AG08396 (cell line): ENCODE measurements at regions not wholly inside any gene's neighbourhood (a gene's known extent, or its start where the extent isn't known, plus 50 kb on each side); places are given as distances from the start of the nearest gene placed in this dataset.
"Not testable (repeated sequence)": the region's sequence is repeated elsewhere in the genome, so short reads cannot be mapped to it uniquely, and the experiment has no call there.

Source experiments
- DNase-seq: peaks from one replicate; pipeline ENCODE4 v3.0.0; 2012; ENCODE audit warnings: low spot score, mixed read lengths

DNA sequence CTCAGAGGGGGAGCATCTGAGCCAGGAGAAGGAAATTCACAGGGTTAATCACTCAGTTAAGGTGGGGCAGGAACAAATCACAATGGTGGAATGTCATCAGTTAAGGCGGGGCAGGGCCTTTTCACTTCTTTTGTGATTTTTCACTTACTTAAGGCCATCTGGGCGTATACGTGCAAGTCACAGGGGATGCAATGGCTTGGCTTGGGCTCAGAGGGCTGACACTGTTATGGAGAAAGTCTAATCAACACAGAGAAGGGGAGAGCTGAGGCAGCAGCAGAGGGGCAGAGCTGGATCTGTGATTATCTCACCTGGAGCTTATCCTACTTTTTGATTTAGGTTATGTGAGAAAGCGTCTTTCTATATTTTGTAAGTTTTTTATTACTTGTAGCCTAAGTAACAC, 350.1 kb downstream of the NSUN3 start:
- DNase-seq, result not testable (repeated sequence)

DNA sequence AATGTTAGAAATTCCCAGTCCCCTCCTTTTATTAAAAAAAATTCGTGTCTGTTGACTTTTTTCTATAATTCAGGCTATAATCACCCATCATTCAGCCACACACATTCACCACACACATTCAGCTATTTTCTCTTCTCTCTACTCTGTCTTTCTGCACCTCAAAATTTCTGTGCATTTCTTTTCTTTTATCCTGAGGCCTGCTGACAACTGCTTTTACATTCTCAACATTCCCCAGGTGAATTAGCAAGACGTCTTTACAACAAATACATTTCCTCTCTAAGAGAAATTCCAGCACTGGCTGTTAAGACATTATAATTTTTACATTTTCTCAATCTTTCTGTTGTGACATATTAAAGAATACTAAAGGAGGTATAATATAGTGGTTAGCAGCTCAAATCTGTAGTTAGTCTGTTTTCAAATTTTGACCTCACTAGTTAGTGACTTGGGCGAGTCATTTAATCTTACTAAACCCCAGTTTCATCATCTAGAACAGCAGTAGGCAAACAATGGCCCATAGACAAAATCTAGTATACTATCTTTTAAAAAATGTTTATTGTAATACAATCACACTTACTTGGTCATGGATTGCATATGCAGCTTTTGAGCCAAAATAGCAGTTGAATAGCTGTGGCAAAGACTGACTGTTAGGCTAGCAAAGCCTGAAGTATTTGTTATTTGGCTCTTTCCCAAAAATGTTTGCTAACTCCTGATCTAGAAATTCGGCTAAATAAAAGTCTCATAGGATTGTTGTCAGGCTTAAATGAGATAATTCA, 350.7 kb downstream of the NSUN3 start:
- DNase-seq, result peak; percentile 23

DNA sequence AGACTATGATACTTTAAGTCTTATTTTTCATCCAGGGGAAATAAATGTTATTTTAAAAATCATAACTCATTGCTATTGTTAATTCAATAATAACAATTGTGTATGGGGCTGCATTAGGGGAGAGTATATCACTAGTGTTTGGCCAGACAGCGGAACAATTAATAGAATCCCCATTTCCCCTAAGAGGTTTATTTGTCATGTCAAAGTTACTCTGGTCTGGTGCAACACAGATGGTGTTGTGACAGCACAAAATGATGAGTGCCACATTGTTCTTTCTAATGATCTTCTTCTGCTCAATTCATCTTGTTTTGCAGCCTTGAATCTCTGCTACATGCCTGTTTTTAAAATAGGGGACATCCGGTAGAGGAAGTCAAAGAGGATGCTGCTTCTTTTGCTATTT, 351.6 kb downstream of the NSUN3 start:
- no peak for DNase-seq

DNA sequence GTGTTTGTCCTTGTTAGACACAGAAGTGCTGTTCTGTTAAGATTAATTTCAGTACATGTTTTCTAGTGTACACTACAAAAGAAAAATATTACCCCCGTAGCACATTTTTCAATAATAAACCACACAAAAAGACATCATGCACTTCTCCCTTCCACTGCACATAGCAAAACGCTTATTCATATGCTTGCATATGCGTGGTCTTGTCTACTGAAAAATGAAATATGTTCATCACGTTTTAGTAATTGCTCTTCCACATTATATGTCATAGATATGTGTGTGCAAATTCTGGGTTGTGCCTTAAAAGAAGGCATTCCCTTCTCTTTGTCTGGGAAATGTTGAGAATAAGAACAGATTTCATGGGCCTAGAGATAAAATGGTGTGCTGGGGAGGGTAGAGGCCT, 353.9 kb downstream of the NSUN3 start:
- no peak for DNase-seq

DNA sequence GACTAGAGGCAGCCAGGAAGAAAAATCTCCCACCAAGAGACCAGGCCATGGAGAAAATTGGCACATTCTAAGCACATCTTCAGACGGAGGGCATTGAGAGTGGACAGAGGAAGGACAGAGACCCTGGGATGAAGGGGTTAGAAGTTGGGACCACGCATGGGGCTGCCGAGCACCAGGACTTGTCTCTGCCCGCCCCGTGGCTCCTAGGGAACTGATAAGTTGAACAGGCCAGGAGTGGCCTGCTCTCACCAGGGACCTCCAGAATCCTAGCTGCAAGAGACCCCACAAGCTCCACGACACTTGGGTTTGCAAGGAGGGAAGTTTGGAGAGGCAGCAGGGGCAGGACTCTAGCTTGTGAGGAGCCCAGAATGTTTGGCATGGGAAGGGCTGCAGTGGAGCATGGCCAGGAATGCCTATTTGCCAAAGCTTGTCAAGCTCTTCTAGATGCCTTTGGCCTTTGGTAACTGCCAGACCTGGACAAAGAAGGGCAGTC, 355.1 kb downstream of the NSUN3 start:
- DNase-seq, result no peak

DNA sequence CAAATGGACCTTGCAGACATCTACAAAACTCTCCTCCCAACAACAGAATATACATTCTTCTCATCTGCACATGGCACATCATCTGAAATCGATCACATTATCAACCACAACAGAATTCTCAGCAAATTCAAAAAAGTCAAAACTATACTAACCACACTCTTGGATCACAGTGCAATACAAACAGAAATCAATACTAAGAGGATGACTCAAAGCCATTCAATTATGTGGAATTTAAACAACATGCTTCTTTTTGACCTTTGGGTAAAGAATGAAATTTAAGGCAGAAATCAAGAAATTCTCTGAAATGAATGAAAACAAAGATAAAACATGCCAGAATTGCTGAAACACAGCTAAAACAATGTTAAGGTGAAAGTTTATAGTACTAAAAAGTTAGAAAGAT, 358.1 kb downstream of the NSUN3 start:
- no peak for DNase-seq

DNA sequence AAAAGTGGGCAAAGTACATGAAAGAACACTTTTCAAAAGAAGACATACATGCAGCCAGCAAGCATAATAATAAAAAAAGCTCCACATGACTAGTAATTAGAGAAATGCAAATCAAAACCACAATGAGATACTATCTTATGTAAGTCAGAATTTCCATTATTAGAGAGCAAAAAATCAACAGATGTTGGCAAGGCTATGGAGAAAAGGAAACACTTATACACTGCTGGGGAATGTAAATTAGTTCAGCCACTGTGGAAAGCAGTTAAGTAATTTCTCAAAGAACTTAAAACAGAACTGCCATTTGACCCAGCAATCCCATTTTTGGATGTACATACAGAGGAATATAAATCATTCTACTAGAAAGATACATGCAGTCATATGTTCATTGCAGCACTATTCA, 360.7 kb downstream of the NSUN3 start:
- no peak for DNase-seq

DNA sequence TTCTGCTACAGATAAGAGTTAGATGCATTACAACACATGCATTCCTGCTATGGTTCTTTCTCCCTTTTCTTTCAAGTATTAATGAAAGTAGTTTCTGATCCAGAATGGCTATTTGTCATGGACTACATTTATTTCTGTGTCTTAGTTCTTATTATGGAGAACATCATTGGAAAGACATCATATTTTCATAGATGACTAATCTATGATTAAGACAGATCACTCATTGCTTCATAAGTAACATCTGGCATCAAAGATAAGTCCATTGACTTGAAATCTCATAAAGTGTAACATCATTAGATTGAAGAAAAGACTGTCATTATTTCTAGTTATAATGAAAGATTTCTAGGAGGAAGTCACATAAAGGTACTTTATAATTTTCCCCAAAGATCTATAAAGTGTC, 366.7 kb downstream of the NSUN3 start:
- DNase-seq, result no peak

DNA sequence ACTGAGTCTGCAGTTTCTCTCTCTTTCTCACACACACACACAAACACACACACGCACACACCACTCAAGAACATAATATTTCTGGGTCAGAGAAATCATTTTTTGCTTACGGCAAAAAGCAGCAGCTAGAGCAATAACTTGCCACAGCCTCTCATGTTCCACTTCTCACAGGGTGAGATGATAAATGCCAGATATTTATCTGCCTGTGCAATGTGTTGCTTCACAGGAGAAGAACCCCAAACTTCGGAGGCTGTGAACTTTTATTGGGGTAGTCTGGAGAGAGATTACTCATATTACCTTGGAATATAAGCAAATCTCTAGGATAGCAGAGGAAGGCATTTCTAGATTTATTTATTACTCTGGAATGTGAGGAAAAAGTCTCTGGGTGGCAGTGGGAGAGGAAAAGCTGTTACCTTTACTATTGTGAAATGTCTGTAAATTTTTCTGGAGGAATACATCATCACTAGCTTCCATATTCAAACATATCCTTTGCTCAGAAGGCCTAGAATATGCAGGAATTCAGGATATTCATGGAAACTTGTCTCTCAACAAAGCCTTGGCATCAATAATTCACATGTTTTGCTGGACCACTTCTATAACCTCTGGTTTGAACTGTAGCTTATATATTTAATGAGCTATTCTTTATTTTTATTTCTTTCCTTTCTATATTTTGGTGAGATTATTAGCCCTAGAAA, 369.2 kb downstream of the NSUN3 start:
- no peak for DNase-seq

DNA sequence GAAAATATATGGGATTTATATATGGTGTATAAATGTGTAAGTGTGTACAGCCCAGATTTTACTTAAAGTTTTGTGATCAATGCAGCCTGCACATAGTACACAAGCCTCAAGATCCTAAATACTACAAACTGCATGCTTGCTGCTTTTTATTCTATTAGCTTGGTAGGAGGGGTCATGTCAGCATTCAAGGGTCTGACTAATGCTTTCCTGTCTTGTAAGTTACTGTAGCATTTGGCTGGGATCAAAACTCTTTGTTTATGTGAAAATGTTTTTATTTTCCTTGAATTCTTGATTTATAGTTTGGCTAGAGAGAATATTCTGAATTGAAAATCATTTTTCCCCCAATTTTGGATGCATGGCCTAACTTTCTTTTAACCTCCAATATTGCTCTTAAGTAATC, 370.9 kb downstream of the NSUN3 start:
- no peak for DNase-seq

DNA sequence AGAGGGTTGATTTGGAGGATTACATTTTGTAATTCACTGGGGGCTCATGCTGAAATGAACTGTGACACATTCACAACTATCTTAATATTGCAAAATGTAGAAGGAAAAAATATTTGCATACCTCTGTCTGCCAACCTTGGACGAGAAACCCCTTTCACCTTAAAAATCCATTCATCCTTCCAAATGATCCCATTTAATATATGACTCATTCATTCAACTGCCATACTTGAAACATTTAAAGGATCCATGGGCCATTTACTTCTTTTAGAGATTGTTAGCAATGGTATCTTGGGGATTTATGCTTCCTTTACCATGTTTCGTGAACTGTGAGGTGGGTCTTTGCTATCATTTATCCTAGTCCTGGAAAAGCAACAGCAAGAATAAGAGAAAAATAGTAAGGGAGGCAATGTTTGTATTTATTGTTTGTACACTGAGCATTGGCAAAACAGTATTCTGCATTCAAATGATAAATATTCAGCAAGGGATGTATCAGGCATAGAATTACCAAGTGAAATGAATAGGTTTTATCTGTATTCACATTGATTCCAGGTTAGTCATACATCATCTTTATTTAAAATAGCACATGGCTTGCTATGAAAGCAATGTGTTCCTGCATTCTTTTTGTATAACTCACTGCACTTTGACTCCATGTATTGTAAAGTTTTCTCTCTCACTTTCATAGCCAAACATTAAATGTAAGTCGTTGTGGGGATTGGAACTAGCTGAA, 378.1 kb downstream of the NSUN3 start:
- peak; percentile 17 for DNase-seq

DNA sequence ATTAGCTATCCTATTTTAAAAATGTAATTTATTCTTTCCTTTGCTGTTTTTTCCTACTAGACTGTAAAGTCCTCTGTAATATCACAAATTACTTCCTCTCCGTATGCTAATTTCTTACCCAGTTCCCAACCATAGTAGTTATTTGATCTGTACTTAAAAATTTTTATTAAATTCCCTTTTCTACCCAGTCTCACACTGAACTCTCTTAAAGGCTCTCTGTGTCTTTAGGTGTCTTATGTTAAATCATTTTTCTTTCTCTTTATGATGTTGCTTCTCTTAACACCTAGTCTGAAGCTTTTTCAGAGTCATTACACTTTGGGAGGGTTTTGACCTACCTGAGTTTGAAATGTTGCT, 378.6 kb downstream of the NSUN3 start:
- DNase-seq, result no peak

DNA sequence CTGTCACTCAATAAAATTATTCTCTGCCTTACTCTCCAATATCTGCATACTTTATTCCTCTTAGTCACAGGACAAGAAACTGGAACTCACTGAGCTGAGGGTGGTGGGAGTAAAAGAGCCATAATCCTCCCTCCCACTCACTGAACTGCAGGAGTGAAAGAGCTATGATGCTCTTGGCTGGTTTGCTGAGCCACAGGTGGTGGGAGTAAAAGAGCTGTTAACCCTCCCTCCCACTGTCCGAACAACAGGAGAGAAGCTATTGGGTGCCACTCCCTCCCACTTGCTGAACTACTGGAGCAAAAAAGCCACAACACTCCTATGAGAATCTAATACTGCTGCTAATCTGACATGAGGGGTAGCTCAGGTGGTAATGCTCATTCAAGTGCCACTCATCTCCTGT, 391.0 kb downstream of the NSUN3 start:
- DNase-seq, result no peak

DNA sequence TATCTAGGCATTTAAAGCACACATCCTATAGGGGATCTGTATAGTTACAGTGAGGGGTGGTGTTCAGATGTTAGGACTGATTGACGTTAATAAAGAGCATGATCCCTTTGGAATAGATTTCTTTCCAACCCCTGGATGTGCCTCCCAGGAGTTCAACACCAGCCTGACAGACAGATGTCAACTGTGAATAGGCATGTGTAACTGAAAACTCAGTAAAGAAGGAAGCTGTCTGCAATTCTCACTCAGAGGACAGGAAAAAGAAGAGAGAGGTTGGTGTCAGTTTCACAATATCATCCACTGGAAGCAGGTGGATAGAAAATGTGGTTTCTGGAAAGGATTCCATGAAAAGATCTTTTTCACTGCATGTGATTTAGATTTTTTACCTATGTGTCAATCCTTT, 396.3 kb downstream of the NSUN3 start:
- DNase-seq, result no peak

DNA sequence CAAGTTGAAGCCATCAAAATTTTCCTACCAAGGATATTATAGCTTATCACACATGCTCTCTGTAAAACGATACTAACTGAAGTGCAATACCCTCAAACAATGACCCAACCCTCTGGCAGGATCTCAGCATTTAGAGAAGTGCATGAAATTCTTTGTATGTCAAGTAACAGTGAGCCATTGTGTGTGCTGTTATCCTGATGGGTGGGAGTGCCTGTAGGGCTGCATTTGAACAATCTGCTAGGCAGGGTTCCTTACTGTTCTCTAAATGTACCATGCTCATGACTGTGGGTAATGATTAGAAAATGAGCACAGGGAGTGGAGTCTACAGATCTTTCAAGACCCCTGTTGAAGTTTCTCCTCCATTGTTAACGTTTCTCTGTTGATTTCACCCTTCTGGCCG, 398.1 kb downstream of the NSUN3 start:
- DNase-seq, result no peak

DNA sequence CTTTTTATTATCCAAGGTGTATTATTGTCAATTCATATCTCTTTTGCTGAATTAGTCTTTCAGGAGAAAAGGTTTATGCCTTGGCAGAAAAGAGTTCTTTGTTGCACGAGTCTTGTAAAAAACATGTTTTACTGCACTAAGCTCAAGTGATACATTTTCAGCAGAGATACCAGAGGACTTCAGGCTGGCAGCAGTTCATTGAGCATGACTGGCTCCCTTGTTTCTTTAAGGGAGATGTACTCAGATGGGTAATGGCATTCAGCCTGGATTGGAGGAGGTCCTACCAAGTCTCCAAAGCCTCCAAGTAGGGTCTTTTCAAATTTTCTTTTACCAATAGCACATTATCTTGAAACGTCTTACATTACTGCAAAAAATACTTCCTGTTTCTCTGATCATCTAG, 400.1 kb downstream of the NSUN3 start:
- no peak for DNase-seq

DNA sequence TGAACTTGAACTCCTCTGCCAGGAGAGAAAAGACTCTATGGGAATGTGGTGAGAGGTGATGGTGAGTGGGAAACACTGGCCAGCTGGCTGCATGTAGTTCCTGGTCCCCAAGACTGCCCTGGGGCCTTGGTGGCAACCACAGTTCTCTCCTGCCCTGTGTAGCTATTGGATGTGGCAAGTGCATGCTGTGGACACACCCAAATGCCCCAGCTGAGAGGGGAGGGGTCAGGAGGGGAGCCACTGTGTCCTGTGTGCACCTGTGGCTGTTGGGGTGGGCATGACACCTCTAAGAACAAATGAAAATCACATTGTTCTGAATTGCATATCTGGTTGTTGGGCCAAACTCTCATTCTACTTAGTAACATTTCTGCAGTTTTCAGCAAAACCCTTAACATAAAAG, 409.6 kb downstream of the NSUN3 start:
- no peak for DNase-seq

DNA sequence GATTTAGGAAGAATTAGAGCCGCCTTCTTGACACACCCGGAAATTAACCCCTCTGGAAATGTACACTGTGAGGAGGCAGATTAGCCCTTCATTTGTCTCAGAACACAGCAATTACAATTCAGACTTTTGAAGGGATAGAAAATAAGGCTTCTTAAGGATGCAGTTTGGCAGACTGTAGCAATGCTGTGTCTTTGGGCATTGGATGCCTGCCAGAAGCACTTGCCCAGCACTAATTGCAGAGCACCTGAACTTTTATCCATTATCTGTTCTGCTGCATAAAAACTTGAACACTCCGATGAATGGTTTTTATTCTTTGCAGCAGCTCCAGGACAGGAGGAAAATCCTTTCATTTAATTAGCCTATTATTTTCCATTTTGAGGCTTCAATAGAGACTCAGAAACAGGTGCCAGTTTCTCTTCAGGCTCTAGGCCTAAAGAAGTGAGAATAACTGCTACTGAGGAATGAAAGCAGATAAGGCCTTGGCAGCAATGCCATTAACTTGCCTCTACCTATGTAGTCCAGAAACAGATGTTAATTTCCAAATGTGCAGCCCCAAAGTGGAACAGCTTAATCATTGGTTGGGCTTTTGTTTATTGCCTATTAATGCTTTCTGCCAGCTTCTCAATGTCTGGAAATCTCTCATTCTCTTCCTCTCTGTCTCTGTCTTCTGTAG, 418.5 kb downstream of the NSUN3 start:
- DNase-seq, result no peak

DNA sequence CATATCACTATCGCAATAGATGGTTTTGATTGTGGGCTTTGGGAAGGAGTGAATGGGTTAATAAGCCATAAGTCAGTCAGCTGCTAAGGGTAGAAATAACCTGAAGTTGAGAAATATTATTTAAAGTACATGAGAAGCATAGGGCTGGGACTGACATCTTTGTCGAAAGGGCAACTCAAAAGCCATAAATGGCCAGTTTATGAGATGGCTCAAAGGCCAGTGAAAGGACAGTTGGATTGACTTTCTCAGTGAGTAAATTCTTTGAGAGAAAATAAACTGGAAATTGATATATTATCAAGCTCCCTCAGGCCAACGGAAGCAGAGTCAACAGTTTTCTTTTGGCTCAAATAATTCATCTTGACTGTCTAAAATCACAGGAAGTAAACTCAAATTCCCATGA, 419.8 kb downstream of the NSUN3 start:
- no peak for DNase-seq

DNA sequence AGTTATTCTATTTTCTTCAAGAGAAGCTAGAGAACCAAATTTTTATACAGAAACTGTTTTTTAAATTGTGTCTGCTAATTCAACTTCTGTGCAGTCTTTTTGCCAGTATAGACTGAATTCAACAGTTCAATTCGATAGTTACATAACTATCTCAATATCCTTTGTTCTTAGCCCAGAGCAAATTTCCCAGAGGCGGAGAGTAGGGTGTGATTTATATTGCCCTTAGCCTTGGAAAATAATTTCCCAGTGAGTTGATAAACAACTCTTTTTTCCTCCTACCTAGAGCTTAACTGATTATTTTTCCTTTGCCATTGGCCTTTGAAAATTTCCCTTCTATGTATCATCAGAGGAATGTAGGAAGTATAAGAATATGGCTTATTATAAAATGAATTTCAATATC, 420.5 kb downstream of the NSUN3 start:
- DNase-seq, result no peak

DNA sequence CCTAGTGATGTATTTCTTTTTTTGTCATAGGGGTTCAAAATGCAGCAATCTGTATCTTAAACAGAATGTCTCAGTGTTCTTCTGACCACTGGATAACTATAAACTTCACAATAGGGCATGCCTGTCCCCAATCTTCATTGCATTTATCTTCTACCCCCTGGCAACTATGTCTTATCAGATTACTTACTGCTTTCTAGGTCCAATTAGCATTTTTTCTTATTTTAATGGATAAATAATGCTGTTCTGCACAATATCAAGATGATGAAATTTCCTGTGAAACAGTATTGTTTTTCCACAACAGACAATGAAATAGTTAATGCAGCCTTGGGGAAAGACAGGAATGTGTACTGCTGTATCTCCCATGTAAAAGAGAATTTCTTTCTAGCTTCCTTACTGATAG, 432.1 kb downstream of the NSUN3 start:
- DNase-seq, result no peak

DNA sequence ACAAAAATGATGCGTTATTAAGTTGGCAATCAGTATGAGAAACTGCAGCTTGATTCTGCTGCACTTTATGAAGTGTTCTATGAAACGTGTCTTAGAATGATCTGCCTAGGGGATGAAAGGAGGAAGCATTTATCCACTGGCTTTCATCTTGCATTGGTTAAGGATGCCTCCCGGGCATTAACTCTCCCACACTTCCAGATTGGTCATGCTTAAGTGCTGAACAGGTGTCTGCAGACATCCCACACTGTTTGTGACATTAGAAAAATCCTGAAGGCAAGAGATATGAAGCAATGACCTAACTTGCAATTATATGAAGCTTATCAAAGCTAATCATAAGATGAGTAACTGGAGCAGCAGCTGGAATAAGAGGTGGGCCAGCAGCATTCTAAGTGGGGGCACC, 437.3 kb downstream of the NSUN3 start:
- no peak for DNase-seq

DNA sequence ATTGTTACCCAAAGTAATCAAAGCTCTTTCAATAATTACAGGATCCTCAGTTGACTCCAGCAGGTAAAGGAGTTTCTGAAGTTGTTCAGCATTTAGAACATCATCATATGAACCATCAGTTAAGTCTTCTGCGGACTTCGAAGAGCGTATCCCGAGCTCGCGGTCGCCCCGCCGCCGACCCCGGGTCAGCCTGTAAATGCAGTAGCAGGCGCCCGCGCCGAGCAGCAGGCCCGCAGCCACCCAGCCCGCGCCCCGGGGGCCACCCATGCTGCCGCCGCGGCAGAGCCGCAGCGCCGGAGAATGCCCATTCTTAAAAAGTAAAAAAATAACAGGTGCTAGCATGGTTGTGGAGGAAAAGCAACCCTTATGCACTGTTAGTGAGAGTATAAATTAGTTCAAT, 444.5 kb downstream of the NSUN3 start:
- DNase-seq, result not testable (repeated sequence)
